SJCRH30 (cell line): ENCODE measurements at regions not wholly inside any gene's neighbourhood (a gene's known extent, or its start where the extent isn't known, plus 50 kb on each side); places are given as distances from the start of the nearest gene placed in this dataset.
A peak's percentile ranks its signal among the peaks of the same experiment; 100 is the strongest.
"Not testable (repeated sequence)": the region's sequence is repeated elsewhere in the genome, so short reads cannot be mapped to it uniquely, and the experiment has no call there.

Experiments
- DNase-seq, 2 experiments: peaks; one replicate each; pipeline ENCODE4 v3.0.0-alpha.2; 2015 to 2020
- H3K27ac ChIP-seq: fragments of 250-450 bp; sonication (Bioruptor Pico); 2 replicates; pipeline ENCODE4 v1.5.1; 2020; ENCODE audit warnings: mild to moderate bottlenecking, moderate library complexity
- H3K27me3 ChIP-seq: fragments of 250-450 bp; sonication (Bioruptor Pico); 2 replicates; pipeline ENCODE4 v1.5.1; 2020; ENCODE audit warnings: mild to moderate bottlenecking, moderate library complexity
- H3K36me3 ChIP-seq: fragments of 250-450 bp; sonication (Bioruptor Pico); 2 replicates; pipeline ENCODE4 v1.5.1; 2020; ENCODE audit warnings: mild to moderate bottlenecking, moderate library complexity
- H3K4me1 ChIP-seq: fragments of 250-450 bp; sonication (Bioruptor Pico); 2 replicates; pipeline ENCODE4 v1.5.1; 2020; ENCODE audit warnings: mild to moderate bottlenecking, moderate library complexity
- H3K4me3 ChIP-seq: fragments of 250-450 bp; sonication (Bioruptor Pico); 2 replicates; pipeline ENCODE4 v1.5.1; 2020; ENCODE audit warnings: mild to moderate bottlenecking, moderate library complexity
- H3K9me3 ChIP-seq: fragments of 250-450 bp; sonication (Bioruptor Pico); replicated peaks from 2 replicates; pipeline ENCODE4 v1.5.1; 2020; ENCODE audit warnings: mild to moderate bottlenecking, moderate library complexity

GRCh38 chr3:157606852-157607197 is 103.6 kb upstream of the VEPH1 start:
- H3K4me1 ChIP-seq, result no peaks in the 10 kb centered on the region
- DNase-seq, result no peak
- H3K36me3 ChIP-seq, result no peaks in the 10 kb centered on the region
- no peaks in the 10 kb centered on the region for H3K27me3 ChIP-seq
- no peaks in the 10 kb centered on the region for H3K9me3 ChIP-seq
- no peak overlapping the region for H3K27ac ChIP-seq
- no peak overlapping the region for H3K4me3 ChIP-seq

DNA sequence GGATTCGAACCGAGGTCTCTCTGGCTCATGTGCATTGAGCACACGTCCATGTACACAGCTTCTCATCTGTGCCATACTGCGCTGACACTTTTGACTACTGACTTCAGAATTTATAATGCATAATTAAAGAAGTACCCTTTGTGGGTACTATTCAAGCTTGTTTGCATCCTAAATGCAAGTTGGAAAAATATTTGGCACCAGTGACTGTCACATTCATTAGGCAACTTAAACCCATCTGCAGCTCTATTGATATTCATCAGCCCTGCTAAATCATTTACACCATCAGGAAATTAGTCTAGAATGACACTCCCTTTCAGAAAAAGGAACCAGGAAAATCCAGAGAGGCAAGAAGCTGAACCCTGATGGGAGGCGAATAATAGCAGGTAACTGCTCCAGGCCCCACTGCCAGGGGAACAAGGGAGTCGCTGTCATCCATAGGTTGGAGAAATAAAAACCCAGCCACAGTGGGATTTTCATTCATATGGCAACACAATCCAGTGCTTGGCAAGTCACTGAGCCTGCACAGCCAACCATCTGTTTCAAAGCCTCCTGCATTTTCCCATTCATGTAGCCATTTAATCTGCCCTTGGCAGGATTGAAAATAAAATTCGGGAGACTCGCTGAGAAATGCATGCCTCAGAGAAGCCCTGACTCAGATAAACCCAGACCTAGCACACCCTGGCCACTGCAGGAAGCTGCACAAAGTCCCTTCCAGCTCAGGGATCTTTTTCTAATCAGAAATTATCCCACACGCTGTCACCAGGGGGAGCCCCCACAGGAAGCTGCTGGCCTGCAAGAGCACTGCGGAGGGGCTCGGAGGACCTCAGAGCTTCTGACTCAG is 103.0 kb upstream of the VEPH1 start:
- no peak overlapping the region for H3K4me3 ChIP-seq
- no peak overlapping the region for H3K27ac ChIP-seq
- no peaks in the 10 kb centered on the region for H3K4me1 ChIP-seq
- peak; percentile 49 to 63 for DNase-seq
- no peaks in the 10 kb centered on the region for H3K36me3 ChIP-seq
- no peaks in the 10 kb centered on the region for H3K27me3 ChIP-seq
- no peaks in the 10 kb centered on the region for H3K9me3 ChIP-seq

DNA sequence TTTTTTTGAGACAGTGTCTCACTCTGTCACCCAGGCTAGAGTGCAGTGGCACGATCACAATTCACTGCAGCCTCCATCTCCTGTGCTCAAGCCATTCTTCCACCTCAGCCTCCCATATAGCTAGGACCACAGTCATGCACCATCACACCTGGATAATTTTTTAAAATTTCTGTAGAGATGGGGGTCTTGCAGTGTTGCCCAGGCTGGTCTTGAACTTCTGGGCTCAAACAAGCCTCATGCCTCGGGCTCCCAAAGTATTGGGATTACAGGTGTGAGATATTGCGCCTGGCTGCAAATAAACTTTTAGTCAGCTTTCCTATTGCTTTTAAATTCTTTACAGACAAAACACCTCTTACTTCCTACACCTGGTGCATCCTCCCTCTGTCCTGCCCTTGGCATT is 102.1 kb upstream of the VEPH1 start:
- Histone ChIP-seq H3K4me3 (no peak overlapping the region), H3K4me1 (no peaks in the 10 kb centered on the region), H3K36me3 (no peaks in the 10 kb centered on the region), H3K9me3 (no peaks in the 10 kb centered on the region), H3K27ac (no peak overlapping the region), H3K27me3 (no peaks in the 10 kb centered on the region)
- DNase-seq, result no peak

GRCh38 chr3:157602424-157602823 is 99.2 kb upstream of the VEPH1 start:
- H3K4me3 ChIP-seq, result no peak overlapping the region
- H3K9me3 ChIP-seq, result no peaks in the 10 kb centered on the region
- H3K27me3 ChIP-seq, result no peaks in the 10 kb centered on the region
- no peaks in the 10 kb centered on the region for H3K4me1 ChIP-seq
- H3K27ac ChIP-seq, result no peak overlapping the region
- no peak for DNase-seq
- no peaks in the 10 kb centered on the region for H3K36me3 ChIP-seq

DNA sequence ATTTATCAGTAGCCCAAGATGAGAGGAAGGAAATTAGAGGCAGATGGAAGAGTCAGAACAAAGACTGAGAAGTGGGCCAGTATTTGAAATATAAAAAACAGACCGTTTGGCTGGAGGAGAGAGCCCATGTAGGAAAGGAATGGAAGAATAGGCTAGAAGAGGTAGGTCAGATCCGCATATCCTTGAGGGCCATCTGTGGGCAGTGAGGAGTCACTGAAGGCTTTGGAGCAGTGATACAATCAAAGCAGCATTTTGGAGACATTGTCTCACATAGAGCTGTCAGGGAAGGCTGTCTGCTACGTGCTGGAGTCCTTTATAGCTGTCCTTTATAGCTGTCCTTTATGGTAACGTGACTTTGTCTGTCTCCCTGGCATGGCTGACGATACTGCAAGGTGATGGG is 92.0 kb upstream of the VEPH1 start:
- Histone ChIP-seq H3K4me3 (no peak overlapping the region), H3K4me1 (no peaks in the 10 kb centered on the region), H3K9me3 (no peaks in the 10 kb centered on the region), H3K27me3 (no peaks in the 10 kb centered on the region), H3K27ac (no peak overlapping the region), H3K36me3 (no peaks in the 10 kb centered on the region)
- no peak for DNase-seq

- no peaks in the 10 kb centered on the region for H3K36me3 ChIP-seq
- no peak for DNase-seq
- H3K4me1 ChIP-seq, result no peaks in the 10 kb centered on the region
- no peak overlapping the region for H3K4me3 ChIP-seq
- no peaks in the 10 kb centered on the region for H3K27me3 ChIP-seq
- no peaks in the 10 kb centered on the region for H3K9me3 ChIP-seq
- no peak overlapping the region for H3K27ac ChIP-seq
Measured at GRCh38 chr3:157594413-157594812, 91.2 kb upstream of the VEPH1 start.

GRCh38 chr3:157592769-157593168 is 89.6 kb upstream of the VEPH1 start:
- Histone ChIP-seq H3K27me3 (no peaks in the 10 kb centered on the region), H3K9me3 (no peaks in the 10 kb centered on the region), H3K4me1 (no peaks in the 10 kb centered on the region), H3K27ac (no peak overlapping the region), H3K36me3 (no peaks in the 10 kb centered on the region), H3K4me3 (no peak overlapping the region)
- DNase-seq, result no peak

GRCh38 chr3:157590273-157590672 is 87.1 kb upstream of the VEPH1 start:
- Histone ChIP-seq H3K4me1 (no peaks in the 10 kb centered on the region), H3K9me3 (no peaks in the 10 kb centered on the region), H3K27me3 (no peaks in the 10 kb centered on the region), H3K27ac (no peak overlapping the region), H3K4me3 (no peak overlapping the region), H3K36me3 (no peaks in the 10 kb centered on the region)
- DNase-seq, result no peak

DNA sequence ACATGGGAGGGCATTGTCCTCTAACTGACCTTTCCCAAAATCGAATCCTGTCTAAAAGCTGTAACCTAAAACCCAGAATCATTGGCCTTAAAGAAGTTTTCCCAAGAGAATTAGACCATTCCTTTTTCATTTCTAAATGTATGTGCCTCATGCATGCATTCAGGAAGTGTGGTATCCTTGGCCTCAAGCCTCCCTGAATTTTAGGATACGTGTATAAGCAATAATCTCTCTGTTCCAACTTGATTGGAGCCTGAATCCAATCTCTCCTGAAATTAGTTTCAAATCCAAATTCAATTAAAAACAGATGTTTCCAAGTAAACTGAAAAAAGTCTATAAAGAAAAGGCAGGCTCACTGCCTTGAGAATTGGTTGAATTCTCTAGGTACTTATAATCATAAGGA is 86.0 kb upstream of the VEPH1 start:
- Histone ChIP-seq H3K4me1 (no peaks in the 10 kb centered on the region), H3K9me3 (no peaks in the 10 kb centered on the region), H3K27me3 (no peaks in the 10 kb centered on the region), H3K4me3 (no peak overlapping the region), H3K36me3 (no peaks in the 10 kb centered on the region), H3K27ac (no peak overlapping the region)
- no peak for DNase-seq

DNA sequence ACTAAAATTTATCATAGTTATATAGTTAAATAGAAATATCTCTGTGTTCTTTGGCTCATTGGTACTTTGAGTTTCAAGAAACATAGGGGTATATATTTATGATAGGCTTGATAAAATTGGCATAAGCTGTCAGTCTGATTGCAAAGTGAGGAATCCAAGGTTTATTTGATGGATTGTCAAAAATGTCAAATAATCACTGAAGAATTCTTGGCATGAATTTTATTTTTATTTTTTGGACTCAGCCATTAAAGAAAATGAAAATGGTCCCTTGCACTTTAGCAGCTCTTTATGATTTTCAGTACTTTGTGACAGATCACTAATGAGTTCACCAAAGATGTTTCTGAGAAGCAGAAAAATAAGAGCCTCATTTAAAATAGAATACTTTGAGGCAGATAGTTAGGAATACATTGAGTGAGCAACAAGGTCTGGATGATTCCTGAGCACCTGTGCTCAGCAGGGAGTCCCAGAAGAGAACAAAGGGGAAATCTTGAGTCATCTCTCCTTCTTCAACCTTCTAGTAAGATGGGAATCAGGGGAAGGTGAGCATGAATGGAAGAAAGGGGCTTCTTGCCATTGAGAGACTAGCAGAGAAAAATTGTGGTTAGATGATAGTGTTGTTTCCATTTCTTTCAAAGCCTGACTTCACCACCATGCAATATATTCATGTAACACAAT is 85.3 kb upstream of the VEPH1 start:
- H3K4me1 ChIP-seq, result no peaks in the 10 kb centered on the region
- H3K27me3 ChIP-seq, result no peaks in the 10 kb centered on the region
- H3K36me3 ChIP-seq, result no peaks in the 10 kb centered on the region
- no peak overlapping the region for H3K4me3 ChIP-seq
- no peaks in the 10 kb centered on the region for H3K9me3 ChIP-seq
- DNase-seq, result no peak
- H3K27ac ChIP-seq, result no peak overlapping the region

DNA sequence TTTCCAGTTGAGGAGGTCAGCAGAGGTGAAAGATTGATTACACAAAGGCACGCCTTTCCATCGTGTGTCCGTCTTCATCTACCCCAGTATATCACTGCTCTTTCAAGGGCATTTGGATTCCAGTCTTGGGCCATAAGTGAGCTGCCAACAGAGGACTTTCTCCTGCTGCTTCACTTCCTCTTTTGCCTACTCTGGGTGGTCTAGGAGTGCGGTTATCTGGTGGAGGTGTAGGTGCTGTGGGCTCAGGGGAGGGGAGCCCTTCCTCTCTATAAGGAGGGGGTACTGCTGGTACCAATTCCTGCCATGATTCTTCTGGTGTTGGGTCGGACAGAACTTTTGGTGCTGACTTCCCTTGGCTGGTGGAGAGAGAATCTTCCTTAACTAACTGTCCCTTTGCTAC is 83.1 kb upstream of the VEPH1 start:
- Histone ChIP-seq H3K9me3 (no peaks in the 10 kb centered on the region), H3K4me3 (no peak overlapping the region), H3K4me1 (no peaks in the 10 kb centered on the region), H3K36me3 (no peaks in the 10 kb centered on the region), H3K27me3 (no peaks in the 10 kb centered on the region), H3K27ac (no peak overlapping the region)
- DNase-seq, result no peak

DNA sequence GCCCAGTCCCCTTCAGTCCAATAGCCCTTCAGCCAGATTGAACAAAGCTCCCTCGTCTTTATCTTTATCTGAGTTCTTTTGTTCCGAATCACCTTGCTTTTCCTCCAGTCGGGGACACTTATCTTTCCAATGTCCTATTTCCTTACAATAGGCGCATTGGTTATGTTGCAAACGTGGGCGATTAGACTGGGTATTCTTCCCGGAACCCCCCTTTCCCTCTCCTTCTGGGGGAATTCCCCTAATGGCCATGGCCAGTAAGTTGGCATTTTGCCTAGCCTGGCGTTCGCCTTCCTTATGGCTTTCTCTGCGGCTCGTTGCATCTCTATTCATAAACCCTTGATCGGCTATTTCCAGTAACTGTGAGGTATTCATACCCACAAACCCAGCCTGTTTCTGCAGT is 82.2 kb upstream of the VEPH1 start:
- Histone ChIP-seq H3K27me3 (no peaks in the 10 kb centered on the region), H3K4me1 (no peaks in the 10 kb centered on the region), H3K36me3 (no peaks in the 10 kb centered on the region), H3K4me3 (no peak overlapping the region), H3K27ac (no peak overlapping the region), H3K9me3 (no peaks in the 10 kb centered on the region)
- DNase-seq, result no peak

- Histone ChIP-seq H3K9me3 (no peaks in the 10 kb centered on the region), H3K4me3 (no peak overlapping the region), H3K4me1 (no peaks in the 10 kb centered on the region), H3K27ac (no peak overlapping the region), H3K36me3 (no peaks in the 10 kb centered on the region), H3K27me3 (no peaks in the 10 kb centered on the region)
- no peak for DNase-seq
Measured at GRCh38 chr3:157582637-157582973, 79.4 kb upstream of the VEPH1 start.

DNA sequence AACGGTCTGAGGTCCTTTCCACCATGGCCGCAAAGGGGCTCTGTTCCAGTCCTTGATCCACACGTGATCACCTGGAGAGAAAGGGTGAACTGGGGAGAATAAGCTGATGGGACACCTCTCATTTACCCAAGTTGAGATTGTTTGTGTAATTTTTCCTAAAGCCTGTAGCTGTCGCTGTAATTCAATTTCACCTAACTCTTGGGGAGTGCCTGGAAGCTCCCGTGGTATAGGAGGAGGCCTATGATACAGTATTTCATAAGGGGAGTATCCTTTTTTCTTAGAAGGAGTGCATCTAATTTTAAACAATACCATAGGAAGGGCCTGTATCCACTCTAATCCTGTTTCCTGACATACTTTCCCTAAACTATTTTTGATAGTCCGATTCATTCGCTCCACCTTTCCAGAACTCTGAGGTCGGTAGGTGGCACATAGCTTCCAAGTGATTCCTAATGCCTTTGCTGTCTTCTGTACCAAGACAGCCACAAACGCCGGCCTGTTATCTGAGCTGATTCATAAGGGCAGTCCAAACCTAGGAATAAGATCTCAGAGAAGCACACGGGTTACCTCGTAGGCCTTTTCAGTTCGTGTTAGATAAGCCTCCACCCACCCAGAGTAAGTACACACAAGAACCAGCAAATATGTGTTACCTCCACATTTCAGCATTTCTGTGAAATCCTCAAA is 78.9 kb upstream of the VEPH1 start:
- H3K27ac ChIP-seq, H3K4me3 ChIP-seq, DNase-seq, H3K4me1 ChIP-seq, H3K9me3 ChIP-seq, H3K36me3 ChIP-seq, H3K27me3 ChIP-seq: not testable (repeated sequence)

DNA sequence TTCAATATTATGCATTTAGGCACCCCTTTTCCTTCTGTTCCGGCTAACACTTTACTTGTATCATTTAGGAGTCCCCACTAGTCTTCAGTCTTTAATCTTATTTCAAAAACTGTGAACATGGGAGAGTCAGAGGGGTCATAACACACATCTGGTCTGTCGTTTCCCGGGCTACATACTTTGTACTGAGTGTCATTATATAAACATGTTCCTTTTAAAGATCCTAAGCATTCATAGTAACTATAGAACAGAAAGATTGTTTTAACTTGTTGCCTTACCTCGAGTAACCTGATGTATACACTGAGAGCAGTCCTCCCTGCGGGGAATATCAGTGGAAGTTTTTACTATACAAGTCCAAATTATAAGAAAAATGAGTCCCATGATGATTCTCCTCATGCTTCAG is 78.2 kb upstream of the VEPH1 start:
- H3K4me1 ChIP-seq, result no peaks in the 10 kb centered on the region
- no peak for DNase-seq
- no peaks in the 10 kb centered on the region for H3K27me3 ChIP-seq
- no peak overlapping the region for H3K27ac ChIP-seq
- no peaks in the 10 kb centered on the region for H3K9me3 ChIP-seq
- H3K4me3 ChIP-seq, result no peak overlapping the region
- H3K36me3 ChIP-seq, result no peaks in the 10 kb centered on the region
